Suprapubic skin (tissue), 4 donors: ENCODE measurements at regions not wholly inside any gene's neighbourhood (a gene's known extent, or its start where the extent isn't known, plus 50 kb on each side); places are given as distances from the start of the nearest gene placed in this dataset.
A peak's percentile ranks its signal among the peaks of the same experiment; 100 is the strongest.

Experiments used
- DNase-seq, 2 donors: peaks; one replicate each; pipeline ENCODE4 v3.0.0-alpha.2; 2019; ENCODE audit warnings: low spot score in 2 of 2
- H3K27ac ChIP-seq: fragments of 200-600 bp; sonication (generic); one replicate; pipeline ENCODE4 v1.5.1; 2019
- H3K27me3 ChIP-seq: fragments of 200-600 bp; sonication (generic); one replicate; pipeline ENCODE4 v1.5.1; 2019
- H3K36me3 ChIP-seq: fragments of 200-600 bp; sonication (generic); one replicate; pipeline ENCODE4 v1.5.1; 2019
- H3K4me1 ChIP-seq: fragments of 200-600 bp; sonication (generic); one replicate; pipeline ENCODE4 v1.5.1; 2019
- H3K4me3 ChIP-seq: fragments of 200-600 bp; sonication (generic); one replicate; pipeline ENCODE4 v1.5.1; 2019; ENCODE audit warnings: mild to moderate bottlenecking
- H3K9me3 ChIP-seq: fragments of 200-600 bp; sonication (generic); one replicate; pipeline ENCODE4 v1.5.1; 2019
- EP300 ChIP-seq: sonication (generic); formaldehyde crosslinking; IDR thresholded peaks from one replicate; pipeline ENCODE4 v1.6.1; 2017; ENCODE audit warnings: antibody characterized with exemption
- POLR2A ChIP-seq, 2 donors: fragments of 450-650 bp; IDR thresholded peaks; one replicate each; pipeline ENCODE4 v1.6.1; 2017; ENCODE audit warnings: antibody characterized with exemption in 2 of 2, mild to moderate bottlenecking in 2 of 2, moderate library complexity in 2 of 2
- POLR2AphosphoS5 ChIP-seq, 3 donors: sonication (generic); formaldehyde crosslinking; IDR thresholded peaks; one replicate each; pipeline ENCODE4 v1.6.1; 2017; ENCODE audit warnings: antibody characterized with exemption in 3 of 3
- WGBS: methylation state at CpG from one replicate; pipeline ENCODE4 v1.1.5; 2018; 5-methylcytosine and 5-hydroxymethylcytosine counted together
- TF ChIP-seq, protein P1 (sequence below), 2 donors: fragments of 200-600 bp in 1 of 2; fragments of 450-650 bp in 1 of 2; sonication (generic) in 1 of 2; IDR thresholded peaks; one replicate each; pipeline ENCODE4 v1.5.1; 2016 to 2019; ENCODE audit warnings: antibody characterized with exemption in 2 of 2, mild to moderate bottlenecking in 1 of 2, moderate library complexity in 1 of 2

DNA sequence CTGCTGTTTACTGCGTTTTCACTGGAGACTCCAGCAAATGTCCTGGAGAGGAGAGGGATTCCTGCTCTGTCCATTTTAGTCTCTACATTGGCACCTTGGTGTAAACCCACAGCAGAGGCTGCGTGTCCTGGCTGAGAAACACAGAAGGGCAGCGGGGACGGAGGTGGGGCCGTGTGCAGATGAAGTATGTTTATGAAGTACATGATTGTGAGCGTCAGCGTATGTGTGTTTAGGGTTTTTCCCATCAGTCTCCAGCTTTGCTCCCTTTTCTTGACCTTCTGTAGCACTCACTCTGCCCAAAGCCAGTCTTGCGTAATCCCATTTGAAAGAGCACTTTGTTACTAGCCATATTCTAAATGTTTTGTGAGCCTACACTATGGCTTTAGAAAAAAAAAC is 750.7 kb upstream of the SORCS1 start:
- Histone ChIP-seq H3K4me3 (peak overlapping the region; percentile 48), H3K9me3 (peaks cover 10% of the 10 kb centered on the region), H3K4me1 (peaks cover 11% of the 10 kb centered on the region), H3K36me3 (no peaks in the 10 kb centered on the region), H3K27me3 (peaks cover 16% of the 10 kb centered on the region), H3K27ac (no peak overlapping the region)
- 14% methylated on average over 8 of the region's 8 CpGs for WGBS
- TF ChIP-seq POLR2A (IDR thresholded peaks at IDR 0.05): no peak
- TF ChIP-seq, protein P1, sequence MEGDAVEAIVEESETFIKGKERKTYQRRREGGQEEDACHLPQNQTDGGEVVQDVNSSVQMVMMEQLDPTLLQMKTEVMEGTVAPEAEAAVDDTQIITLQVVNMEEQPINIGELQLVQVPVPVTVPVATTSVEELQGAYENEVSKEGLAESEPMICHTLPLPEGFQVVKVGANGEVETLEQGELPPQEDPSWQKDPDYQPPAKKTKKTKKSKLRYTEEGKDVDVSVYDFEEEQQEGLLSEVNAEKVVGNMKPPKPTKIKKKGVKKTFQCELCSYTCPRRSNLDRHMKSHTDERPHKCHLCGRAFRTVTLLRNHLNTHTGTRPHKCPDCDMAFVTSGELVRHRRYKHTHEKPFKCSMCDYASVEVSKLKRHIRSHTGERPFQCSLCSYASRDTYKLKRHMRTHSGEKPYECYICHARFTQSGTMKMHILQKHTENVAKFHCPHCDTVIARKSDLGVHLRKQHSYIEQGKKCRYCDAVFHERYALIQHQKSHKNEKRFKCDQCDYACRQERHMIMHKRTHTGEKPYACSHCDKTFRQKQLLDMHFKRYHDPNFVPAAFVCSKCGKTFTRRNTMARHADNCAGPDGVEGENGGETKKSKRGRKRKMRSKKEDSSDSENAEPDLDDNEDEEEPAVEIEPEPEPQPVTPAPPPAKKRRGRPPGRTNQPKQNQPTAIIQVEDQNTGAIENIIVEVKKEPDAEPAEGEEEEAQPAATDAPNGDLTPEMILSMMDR (IDR thresholded peaks at IDR 0.05): no peak
- no peak for TF ChIP-seq POLR2AphosphoS5 (IDR thresholded peaks at IDR 0.05)
- no peak for TF ChIP-seq EP300
- no peak for DNase-seq

DNA sequence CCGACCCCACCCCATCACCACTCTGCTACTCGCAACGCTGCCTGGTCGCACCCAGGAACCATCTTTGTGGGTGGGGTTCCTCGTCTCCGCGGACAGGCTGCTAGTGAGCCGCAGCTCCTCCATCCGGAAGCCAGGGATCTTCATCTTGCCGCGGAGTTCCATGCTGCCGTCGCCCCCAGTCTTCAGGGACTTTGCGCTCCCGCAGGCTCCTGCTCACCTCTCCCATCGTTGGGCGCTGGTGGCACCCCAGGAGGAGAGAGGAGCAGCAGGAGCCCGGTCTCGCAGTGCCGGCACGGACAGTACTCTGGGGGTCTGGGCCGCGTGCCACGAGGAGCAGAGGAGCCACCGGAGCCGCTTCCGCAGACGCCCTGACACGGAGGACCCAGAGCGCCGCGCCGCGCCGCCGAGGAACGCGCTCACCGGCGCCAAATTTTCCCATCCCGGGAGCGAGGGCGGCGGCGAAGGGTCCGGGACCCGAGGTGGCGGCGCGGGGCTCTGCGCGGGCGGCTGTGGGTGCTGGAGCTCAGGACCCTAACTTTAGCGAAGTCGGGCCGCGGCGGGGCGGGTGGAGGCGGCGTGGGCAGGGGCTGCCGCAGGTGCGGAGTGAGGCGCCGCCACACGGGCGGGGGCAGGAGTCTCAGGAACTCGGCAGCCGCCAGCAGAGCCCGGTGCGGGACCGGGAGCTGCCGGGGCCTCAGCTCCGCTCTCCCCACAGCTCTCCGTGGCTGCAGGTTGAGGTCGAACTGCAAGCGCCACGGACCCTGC is 750.1 kb upstream of the SORCS1 start:
- no peak for DNase-seq
- peaks cover 5% of the 10 kb centered on the region for H3K9me3 ChIP-seq
- no peak for TF ChIP-seq EP300
- TF ChIP-seq, protein P1 (IDR thresholded peaks at IDR 0.05): no peak
- TF ChIP-seq POLR2AphosphoS5 (IDR thresholded peaks at IDR 0.05): no peak
- no peak for TF ChIP-seq POLR2A (IDR thresholded peaks at IDR 0.05)
- WGBS: 7% methylated on average over 16 of the region's 78 CpGs
- peak overlapping the region; percentile 35 for H3K27ac ChIP-seq
- no peaks in the 10 kb centered on the region for H3K36me3 ChIP-seq
- H3K4me3 ChIP-seq: peak overlapping the region; percentile 48
- peaks cover 16% of the 10 kb centered on the region for H3K27me3 ChIP-seq
- peaks cover 11% of the 10 kb centered on the region for H3K4me1 ChIP-seq

DNA sequence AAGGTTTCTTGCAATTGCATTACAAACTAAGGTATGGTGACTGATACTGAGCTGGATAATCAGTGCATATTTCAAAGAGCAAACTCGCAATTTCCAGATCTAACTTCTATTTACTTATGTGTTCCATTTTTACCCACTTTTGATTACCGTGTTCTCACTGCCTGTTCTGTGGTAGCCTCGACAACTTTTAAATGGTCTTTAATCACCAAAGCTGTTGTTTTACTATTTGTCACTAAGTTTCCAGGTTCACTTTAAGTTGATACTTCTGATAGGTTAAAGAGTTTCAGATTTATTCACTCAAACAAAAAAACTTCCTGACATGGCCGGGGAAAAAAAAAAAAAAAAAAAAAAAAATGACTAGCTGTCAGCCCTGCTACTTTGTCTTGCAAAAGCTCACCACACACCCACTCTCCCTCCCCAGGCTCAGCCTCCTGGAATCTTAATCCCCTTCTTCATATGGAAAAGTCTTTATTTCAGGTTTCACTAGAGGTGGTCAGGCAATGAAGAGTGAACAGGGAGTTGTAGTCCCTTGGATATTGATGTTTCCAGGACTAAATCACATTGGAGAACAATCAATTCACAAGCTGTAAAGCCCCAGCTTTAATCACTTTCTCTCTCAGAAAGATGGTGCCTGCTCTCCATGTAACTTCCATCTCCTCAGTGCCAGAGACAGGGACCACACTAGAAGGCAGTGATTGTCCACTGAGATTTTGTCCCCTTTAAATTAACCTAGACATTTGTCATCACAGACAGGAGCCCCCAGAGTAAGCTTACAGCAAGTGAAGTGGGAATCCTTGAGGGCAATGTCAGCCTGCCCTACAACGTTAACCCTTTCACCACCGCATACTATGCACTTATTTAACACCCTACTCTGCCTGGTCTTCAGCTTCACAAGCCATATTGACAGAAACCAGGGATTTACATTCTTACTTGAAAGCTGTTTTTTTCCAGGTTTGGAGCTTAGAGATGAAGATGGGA is 749.1 kb upstream of the SORCS1 start:
- Histone ChIP-seq H3K27ac (no peak overlapping the region), H3K9me3 (no peaks in the 10 kb centered on the region), H3K36me3 (no peaks in the 10 kb centered on the region), H3K4me1 (peaks cover 11% of the 10 kb centered on the region), H3K4me3 (peak overlapping the region; percentile 48), H3K27me3 (peaks cover 16% of the 10 kb centered on the region)
- DNase-seq: no peak
- TF ChIP-seq, protein P1 (IDR thresholded peaks at IDR 0.05): no peak
- WGBS: 29% methylated on average over 6 of the region's 6 CpGs

DNA sequence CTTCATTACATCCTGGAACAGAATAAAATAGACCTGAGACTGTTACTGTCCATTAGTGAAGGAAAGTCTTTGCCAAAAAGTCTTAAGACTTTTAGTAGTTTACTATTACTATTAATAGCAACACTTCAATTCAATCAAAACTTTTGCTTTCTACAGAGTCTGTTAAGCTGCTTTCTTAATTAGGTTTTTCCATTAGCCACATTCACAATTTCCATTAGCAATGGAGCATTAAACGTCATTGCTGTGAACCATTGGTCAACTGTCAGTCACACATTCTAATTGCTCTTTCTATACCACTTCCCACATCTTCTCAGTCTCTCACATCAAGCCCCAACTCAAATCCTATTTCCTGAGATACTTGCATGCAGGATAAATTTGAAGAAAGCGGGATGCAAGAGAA is 736.6 kb upstream of the SORCS1 start:
- Histone ChIP-seq H3K27me3 (no peaks in the 10 kb centered on the region), H3K4me1 (no peaks in the 10 kb centered on the region), H3K27ac (no peak overlapping the region), H3K4me3 (no peak overlapping the region), H3K36me3 (no peaks in the 10 kb centered on the region), H3K9me3 (no peaks in the 10 kb centered on the region)
- no peak for DNase-seq
- TF ChIP-seq POLR2A (IDR thresholded peaks at IDR 0.05) (no peak), POLR2AphosphoS5 (IDR thresholded peaks at IDR 0.05) (no peak), EP300 (no peak)
- TF ChIP-seq, protein P1 (IDR thresholded peaks at IDR 0.05): no peak
- WGBS: 81% methylated on average over 2 of the region's 2 CpGs

DNA sequence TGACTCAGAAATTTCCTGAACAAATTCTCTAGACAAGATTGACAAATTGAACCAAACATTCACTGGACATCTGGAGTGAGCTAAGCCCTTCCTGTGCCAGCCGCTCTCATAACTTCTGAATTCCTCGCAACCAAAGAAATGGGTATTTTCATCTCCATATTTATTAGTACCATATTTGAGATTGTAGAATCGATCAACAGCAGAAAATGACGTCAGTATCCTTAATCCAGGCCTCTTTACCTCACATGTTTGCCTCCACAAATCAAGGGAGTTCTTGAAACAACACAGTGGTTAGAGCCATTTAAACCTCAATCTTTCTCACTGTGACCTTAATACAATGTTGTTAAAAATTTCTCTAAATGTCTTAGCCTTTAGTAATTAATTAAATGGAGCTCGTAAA is 735.6 kb upstream of the SORCS1 start:
- no peaks in the 10 kb centered on the region for H3K4me1 ChIP-seq
- no peak for DNase-seq
- no peak overlapping the region for H3K27ac ChIP-seq
- H3K36me3 ChIP-seq: no peaks in the 10 kb centered on the region
- H3K9me3 ChIP-seq: no peaks in the 10 kb centered on the region
- no peaks in the 10 kb centered on the region for H3K27me3 ChIP-seq
- TF ChIP-seq POLR2A (IDR thresholded peaks at IDR 0.05) (no peak), EP300 (no peak)
- TF ChIP-seq, protein P1 (IDR thresholded peaks at IDR 0.05): no peak
- H3K4me3 ChIP-seq: no peak overlapping the region
- WGBS: 76% methylated on average over 5 of the region's 5 CpGs
